Endothelial cell (in vitro differentiated cells): ENCODE measurements at regions not wholly inside any gene's neighbourhood (a gene's known extent, or its start where the extent isn't known, plus 50 kb on each side); places are given as distances from the start of the nearest gene placed in this dataset.

Experiments used
- DNase-seq: peaks from one replicate; pipeline ENCODE4 v3.0.0; 2021; ENCODE audit warnings: low spot score
- H3K27ac Mint-ChIP-seq: one replicate; pipeline ENCODE4 v1.8.0; 2021; ENCODE audit warnings: mixed read lengths, inconsistent platforms; ENCODE audit not compliant: unreplicated experiment
- H3K27me3 Mint-ChIP-seq: one replicate; pipeline ENCODE4 v1.8.0; 2021; ENCODE audit warnings: mild to moderate bottlenecking, moderate library complexity, mixed read lengths, inconsistent platforms; ENCODE audit not compliant: unreplicated experiment
- H3K36me3 Mint-ChIP-seq: one replicate; pipeline ENCODE4 v1.8.0; 2021; ENCODE audit warnings: mild to moderate bottlenecking, low read depth, mixed read lengths, inconsistent platforms; ENCODE audit not compliant: unreplicated experiment
- H3K4me1 Mint-ChIP-seq: one replicate; pipeline ENCODE4 v1.8.0; 2021; ENCODE audit warnings: mild to moderate bottlenecking, mixed read lengths, inconsistent platforms; ENCODE audit not compliant: unreplicated experiment
- H3K4me3 Mint-ChIP-seq: one replicate; pipeline ENCODE4 v1.8.0; 2021; ENCODE audit warnings: mild to moderate bottlenecking, mixed read lengths, inconsistent platforms; ENCODE audit not compliant: unreplicated experiment
- H3K9me3 Mint-ChIP-seq: one replicate; pipeline ENCODE4 v1.8.0; 2021; ENCODE audit warnings: mixed read lengths, inconsistent platforms; ENCODE audit not compliant: unreplicated experiment
- TF ChIP-seq, protein P1 (sequence below): fragments of 200-600 bp; sonication (generic); IDR thresholded peaks from one replicate; pipeline ENCODE4 v1.5.0; 2021; ENCODE audit warnings: antibody characterized with exemption; ENCODE audit not compliant: unreplicated experiment

DNA sequence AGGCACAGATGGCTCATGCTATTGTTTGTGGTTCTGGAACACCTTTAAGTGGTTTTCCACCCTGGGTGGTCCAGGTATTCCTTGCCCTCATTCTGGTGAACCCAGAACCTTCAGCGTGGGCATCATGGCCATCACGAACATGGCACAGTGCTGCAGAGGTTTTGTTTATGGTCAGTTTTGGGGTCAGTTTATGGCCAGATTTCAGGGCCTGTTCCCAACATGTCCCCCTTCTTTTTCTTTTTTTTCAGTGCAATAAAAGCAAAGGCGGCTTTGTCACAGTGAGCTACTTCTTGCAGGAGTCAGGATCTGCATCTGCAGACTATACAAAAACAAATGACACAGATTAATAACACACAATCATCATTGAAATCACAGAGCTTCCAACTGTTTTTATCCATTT lies 1085.0 kb upstream of the ALCAM start:
- Mint-ChIP-seq H3K9me3 (peaks cover 5% of the 10 kb centered on the region), H3K36me3 (peaks cover 6% of the 10 kb centered on the region), H3K27ac (no peak overlapping the region), H3K4me3 (no peak overlapping the region), H3K27me3 (peaks cover 3% of the 10 kb centered on the region), H3K4me1 (no peaks in the 10 kb centered on the region)
- DNase-seq = no peak
- TF ChIP-seq, protein P1, sequence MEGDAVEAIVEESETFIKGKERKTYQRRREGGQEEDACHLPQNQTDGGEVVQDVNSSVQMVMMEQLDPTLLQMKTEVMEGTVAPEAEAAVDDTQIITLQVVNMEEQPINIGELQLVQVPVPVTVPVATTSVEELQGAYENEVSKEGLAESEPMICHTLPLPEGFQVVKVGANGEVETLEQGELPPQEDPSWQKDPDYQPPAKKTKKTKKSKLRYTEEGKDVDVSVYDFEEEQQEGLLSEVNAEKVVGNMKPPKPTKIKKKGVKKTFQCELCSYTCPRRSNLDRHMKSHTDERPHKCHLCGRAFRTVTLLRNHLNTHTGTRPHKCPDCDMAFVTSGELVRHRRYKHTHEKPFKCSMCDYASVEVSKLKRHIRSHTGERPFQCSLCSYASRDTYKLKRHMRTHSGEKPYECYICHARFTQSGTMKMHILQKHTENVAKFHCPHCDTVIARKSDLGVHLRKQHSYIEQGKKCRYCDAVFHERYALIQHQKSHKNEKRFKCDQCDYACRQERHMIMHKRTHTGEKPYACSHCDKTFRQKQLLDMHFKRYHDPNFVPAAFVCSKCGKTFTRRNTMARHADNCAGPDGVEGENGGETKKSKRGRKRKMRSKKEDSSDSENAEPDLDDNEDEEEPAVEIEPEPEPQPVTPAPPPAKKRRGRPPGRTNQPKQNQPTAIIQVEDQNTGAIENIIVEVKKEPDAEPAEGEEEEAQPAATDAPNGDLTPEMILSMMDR = no peak

DNA sequence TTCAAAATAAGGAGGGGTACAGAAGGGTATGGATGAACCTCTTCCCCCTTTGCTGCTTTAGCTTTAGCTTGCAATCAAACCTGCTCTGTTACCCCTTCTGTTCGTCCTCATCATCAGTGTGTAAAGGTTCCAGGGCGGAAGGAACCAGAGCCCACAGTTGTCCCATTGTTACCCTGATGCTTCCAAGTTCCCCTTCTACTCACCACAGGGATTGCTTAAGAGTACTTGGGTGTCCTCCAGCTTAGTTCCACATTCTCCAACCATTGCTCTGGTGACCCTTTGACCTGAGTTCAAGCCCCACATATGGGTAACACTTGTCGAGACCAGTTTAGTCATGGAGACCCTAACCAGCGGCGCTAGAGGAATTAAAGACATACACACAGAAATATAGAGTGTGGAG lies 1080.1 kb upstream of the ALCAM start:
- Mint-ChIP-seq H3K27ac (no peak overlapping the region), H3K9me3 (peaks cover 5% of the 10 kb centered on the region), H3K27me3 (peaks cover 3% of the 10 kb centered on the region), H3K4me3 (no peak overlapping the region), H3K36me3 (peaks cover 6% of the 10 kb centered on the region), H3K4me1 (no peaks in the 10 kb centered on the region)
- TF ChIP-seq, protein P1 = no peak
- no peak for DNase-seq

GRCh38 chr3:104291437-104291851 lies 1075.3 kb upstream of the ALCAM start:
- TF ChIP-seq, protein P1 = no peak
- H3K4me3 Mint-ChIP-seq = no peak overlapping the region
- no peaks in the 10 kb centered on the region for H3K36me3 Mint-ChIP-seq
- no peaks in the 10 kb centered on the region for H3K27me3 Mint-ChIP-seq
- H3K9me3 Mint-ChIP-seq = no peaks in the 10 kb centered on the region
- H3K27ac Mint-ChIP-seq = no peak overlapping the region
- DNase-seq = no peak
- H3K4me1 Mint-ChIP-seq = no peaks in the 10 kb centered on the region

DNA sequence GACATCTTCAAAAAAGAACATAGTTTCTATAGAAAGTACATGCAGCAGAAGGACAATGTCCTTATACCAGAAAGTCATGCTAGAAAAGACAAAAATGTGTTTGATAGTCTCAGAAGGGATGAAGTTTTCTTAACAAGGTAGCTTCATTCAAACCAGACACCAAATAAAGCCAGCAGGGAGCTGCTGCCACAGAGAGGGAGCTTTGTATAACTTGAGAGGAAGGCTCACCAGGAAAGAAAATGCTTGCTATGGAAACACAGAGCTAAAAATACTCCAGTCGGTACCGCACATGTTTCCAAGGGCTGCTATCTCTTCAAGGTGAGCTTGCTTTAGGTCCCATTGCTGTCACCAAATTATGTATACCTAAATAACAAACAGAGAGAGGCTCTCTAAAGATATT lies 1074.8 kb upstream of the ALCAM start:
- H3K27me3 Mint-ChIP-seq = no peaks in the 10 kb centered on the region
- H3K4me1 Mint-ChIP-seq = no peaks in the 10 kb centered on the region
- DNase-seq = no peak
- H3K36me3 Mint-ChIP-seq = no peaks in the 10 kb centered on the region
- H3K9me3 Mint-ChIP-seq = no peaks in the 10 kb centered on the region
- H3K4me3 Mint-ChIP-seq = no peak overlapping the region
- H3K27ac Mint-ChIP-seq = no peak overlapping the region
- TF ChIP-seq, protein P1 = no peak

- Mint-ChIP-seq H3K36me3 (no peaks in the 10 kb centered on the region), H3K9me3 (no peaks in the 10 kb centered on the region), H3K4me1 (no peaks in the 10 kb centered on the region), H3K4me3 (no peak overlapping the region), H3K27ac (no peak overlapping the region), H3K27me3 (no peaks in the 10 kb centered on the region)
- no peak for DNase-seq
- TF ChIP-seq, protein P1 = no peak
These were observed 1069.1 kb upstream of the ALCAM start for GRCh38 chr3:104297617-104298016.
